H1 (cell line): ENCODE measurements at regions not wholly inside any gene's neighbourhood (a gene's known extent, or its start where the extent isn't known, plus 50 kb on each side); places are given as distances from the start of the nearest gene placed in this dataset.

Experiments
- CEBPB ChIP-seq: IDR thresholded peaks from 2 replicates; pipeline ENCODE4 v1.6.1; 2012; ENCODE audit warnings: low read depth, low read length
- CHD1 ChIP-seq: IDR thresholded peaks from 2 replicates; pipeline ENCODE4 v1.6.1; 2012; ENCODE audit warnings: low read depth, low read length, improper control_type of control experiment
- HDAC6 ChIP-seq: IDR thresholded peaks from one replicate; pipeline ENCODE4 v1.7.1; 2012; ENCODE audit warnings: low read depth, mild to moderate bottlenecking, inconsistent platforms, low read length, moderate library complexity
- POLR2A ChIP-seq, 2 experiments: IDR thresholded peaks; 1 replicate in 1 of 2; 2 replicates in 1 of 2; pipeline ENCODE4 v1.6.1; 2011; ENCODE audit warnings: low read depth in 2 of 2, low read length in 2 of 2, mild to moderate bottlenecking in 2 of 2; ENCODE audit errors: control extremely low read depth in 1 of 2
- RXRA ChIP-seq: IDR thresholded peaks from 2 replicates; pipeline ENCODE4 v1.6.1; 2011; ENCODE audit warnings: low read depth, mild to moderate bottlenecking, low read length, moderate library complexity; ENCODE audit not compliant: insufficient read depth
- SP2 ChIP-seq: IDR thresholded peaks from 2 replicates; pipeline ENCODE4 v1.6.1; 2012; ENCODE audit warnings: mild to moderate bottlenecking, low read length, inconsistent platforms
- TCF12 ChIP-seq: IDR thresholded peaks from 2 replicates; pipeline ENCODE4 v1.6.1; 2011; ENCODE audit warnings: low read depth, mild to moderate bottlenecking, low read length
- TF ChIP-seq, protein P1 (sequence below): fragments of 300-600 bp; sonication (generic); IDR thresholded peaks from 2 replicates; pipeline ENCODE4 v1.7.1; 2012; ENCODE audit warnings: low read length, moderate library complexity, mild to moderate bottlenecking, inconsistent platforms; ENCODE audit not compliant: insufficient replicate concordance
- TF ChIP-seq, protein P2 (sequence below): IDR thresholded peaks from 2 replicates; pipeline ENCODE4 v1.6.1; 2012; ENCODE audit warnings: inconsistent platforms
- TF ChIP-seq, protein P3 (sequence below), 3 experiments: IDR thresholded peaks; 1 replicate in 2 of 3; 2 replicates in 1 of 3; pipeline versions ENCODE4 v1.5.1 to v1.6.1; 2011; ENCODE audit warnings: low read length in 3 of 3, mild to moderate bottlenecking in 3 of 3, inconsistent platforms in 2 of 3, low read depth in 1 of 3, moderate library complexity in 1 of 3; ENCODE audit not compliant: insufficient read depth in 1 of 3; ENCODE audit errors: control extremely low read depth in 1 of 3

DNA sequence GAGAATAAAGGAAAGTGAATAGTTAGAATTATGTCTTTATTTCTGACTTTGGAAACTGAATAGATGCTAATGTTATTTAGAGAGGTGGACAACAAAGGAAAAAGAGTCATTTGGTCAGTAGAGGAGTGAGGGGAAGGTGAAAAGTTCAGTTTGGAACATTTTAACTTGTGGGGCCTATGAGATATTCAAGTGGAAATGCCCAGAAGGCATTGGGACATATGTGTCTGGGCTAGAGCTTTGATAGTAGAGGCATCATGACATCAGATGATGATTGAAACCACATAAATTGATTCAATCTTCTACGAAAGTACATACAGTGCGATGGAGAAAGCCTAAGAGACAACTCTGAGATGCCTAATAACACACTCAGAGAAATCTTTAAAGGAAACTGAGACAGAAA is 151.7 kb upstream of the COL11A1 start (continued):
- TF ChIP-seq, protein P1, sequence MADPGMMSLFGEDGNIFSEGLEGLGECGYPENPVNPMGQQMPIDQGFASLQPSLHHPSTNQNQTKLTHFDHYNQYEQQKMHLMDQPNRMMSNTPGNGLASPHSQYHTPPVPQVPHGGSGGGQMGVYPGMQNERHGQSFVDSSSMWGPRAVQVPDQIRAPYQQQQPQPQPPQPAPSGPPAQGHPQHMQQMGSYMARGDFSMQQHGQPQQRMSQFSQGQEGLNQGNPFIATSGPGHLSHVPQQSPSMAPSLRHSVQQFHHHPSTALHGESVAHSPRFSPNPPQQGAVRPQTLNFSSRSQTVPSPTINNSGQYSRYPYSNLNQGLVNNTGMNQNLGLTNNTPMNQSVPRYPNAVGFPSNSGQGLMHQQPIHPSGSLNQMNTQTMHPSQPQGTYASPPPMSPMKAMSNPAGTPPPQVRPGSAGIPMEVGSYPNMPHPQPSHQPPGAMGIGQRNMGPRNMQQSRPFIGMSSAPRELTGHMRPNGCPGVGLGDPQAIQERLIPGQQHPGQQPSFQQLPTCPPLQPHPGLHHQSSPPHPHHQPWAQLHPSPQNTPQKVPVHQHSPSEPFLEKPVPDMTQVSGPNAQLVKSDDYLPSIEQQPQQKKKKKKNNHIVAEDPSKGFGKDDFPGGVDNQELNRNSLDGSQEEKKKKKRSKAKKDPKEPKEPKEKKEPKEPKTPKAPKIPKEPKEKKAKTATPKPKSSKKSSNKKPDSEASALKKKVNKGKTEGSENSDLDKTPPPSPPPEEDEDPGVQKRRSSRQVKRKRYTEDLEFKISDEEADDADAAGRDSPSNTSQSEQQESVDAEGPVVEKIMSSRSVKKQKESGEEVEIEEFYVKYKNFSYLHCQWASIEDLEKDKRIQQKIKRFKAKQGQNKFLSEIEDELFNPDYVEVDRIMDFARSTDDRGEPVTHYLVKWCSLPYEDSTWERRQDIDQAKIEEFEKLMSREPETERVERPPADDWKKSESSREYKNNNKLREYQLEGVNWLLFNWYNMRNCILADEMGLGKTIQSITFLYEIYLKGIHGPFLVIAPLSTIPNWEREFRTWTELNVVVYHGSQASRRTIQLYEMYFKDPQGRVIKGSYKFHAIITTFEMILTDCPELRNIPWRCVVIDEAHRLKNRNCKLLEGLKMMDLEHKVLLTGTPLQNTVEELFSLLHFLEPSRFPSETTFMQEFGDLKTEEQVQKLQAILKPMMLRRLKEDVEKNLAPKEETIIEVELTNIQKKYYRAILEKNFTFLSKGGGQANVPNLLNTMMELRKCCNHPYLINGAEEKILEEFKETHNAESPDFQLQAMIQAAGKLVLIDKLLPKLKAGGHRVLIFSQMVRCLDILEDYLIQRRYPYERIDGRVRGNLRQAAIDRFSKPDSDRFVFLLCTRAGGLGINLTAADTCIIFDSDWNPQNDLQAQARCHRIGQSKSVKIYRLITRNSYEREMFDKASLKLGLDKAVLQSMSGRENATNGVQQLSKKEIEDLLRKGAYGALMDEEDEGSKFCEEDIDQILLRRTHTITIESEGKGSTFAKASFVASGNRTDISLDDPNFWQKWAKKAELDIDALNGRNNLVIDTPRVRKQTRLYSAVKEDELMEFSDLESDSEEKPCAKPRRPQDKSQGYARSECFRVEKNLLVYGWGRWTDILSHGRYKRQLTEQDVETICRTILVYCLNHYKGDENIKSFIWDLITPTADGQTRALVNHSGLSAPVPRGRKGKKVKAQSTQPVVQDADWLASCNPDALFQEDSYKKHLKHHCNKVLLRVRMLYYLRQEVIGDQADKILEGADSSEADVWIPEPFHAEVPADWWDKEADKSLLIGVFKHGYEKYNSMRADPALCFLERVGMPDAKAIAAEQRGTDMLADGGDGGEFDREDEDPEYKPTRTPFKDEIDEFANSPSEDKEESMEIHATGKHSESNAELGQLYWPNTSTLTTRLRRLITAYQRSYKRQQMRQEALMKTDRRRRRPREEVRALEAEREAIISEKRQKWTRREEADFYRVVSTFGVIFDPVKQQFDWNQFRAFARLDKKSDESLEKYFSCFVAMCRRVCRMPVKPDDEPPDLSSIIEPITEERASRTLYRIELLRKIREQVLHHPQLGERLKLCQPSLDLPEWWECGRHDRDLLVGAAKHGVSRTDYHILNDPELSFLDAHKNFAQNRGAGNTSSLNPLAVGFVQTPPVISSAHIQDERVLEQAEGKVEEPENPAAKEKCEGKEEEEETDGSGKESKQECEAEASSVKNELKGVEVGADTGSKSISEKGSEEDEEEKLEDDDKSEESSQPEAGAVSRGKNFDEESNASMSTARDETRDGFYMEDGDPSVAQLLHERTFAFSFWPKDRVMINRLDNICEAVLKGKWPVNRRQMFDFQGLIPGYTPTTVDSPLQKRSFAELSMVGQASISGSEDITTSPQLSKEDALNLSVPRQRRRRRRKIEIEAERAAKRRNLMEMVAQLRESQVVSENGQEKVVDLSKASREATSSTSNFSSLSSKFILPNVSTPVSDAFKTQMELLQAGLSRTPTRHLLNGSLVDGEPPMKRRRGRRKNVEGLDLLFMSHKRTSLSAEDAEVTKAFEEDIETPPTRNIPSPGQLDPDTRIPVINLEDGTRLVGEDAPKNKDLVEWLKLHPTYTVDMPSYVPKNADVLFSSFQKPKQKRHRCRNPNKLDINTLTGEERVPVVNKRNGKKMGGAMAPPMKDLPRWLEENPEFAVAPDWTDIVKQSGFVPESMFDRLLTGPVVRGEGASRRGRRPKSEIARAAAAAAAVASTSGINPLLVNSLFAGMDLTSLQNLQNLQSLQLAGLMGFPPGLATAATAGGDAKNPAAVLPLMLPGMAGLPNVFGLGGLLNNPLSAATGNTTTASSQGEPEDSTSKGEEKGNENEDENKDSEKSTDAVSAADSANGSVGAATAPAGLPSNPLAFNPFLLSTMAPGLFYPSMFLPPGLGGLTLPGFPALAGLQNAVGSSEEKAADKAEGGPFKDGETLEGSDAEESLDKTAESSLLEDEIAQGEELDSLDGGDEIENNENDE, result no peak
- TF ChIP-seq SP2 (no peak), TCF12 (no peak), RXRA (no peak), CHD1 (no peak), POLR2A (IDR thresholded peaks at IDR 0.05; ENCODE audit: control extremely low read depth in 1 of 2, low read depth in 2 of 2, low read length in 2 of 2) (no peak), HDAC6 (no peak), CEBPB (no peak)
- TF ChIP-seq, protein P2, sequence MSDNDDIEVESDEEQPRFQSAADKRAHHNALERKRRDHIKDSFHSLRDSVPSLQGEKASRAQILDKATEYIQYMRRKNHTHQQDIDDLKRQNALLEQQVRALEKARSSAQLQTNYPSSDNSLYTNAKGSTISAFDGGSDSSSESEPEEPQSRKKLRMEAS, result no peak
- TF ChIP-seq, protein P3, sequence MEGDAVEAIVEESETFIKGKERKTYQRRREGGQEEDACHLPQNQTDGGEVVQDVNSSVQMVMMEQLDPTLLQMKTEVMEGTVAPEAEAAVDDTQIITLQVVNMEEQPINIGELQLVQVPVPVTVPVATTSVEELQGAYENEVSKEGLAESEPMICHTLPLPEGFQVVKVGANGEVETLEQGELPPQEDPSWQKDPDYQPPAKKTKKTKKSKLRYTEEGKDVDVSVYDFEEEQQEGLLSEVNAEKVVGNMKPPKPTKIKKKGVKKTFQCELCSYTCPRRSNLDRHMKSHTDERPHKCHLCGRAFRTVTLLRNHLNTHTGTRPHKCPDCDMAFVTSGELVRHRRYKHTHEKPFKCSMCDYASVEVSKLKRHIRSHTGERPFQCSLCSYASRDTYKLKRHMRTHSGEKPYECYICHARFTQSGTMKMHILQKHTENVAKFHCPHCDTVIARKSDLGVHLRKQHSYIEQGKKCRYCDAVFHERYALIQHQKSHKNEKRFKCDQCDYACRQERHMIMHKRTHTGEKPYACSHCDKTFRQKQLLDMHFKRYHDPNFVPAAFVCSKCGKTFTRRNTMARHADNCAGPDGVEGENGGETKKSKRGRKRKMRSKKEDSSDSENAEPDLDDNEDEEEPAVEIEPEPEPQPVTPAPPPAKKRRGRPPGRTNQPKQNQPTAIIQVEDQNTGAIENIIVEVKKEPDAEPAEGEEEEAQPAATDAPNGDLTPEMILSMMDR (IDR thresholded peaks at IDR 0.05; ENCODE audit: control extremely low read depth in 1 of 3, insufficient read depth in 1 of 3, low read depth in 1 of 3, low read length in 3 of 3), result no peak
